Heart right ventricle (tissue), 16 donors: ENCODE measurements at regions not wholly inside any gene's neighbourhood (a gene's known extent, or its start where the extent isn't known, plus 50 kb on each side); places are given as distances from the start of the nearest gene placed in this dataset.

ENCODE experiments used
- ATAC-seq, 8 donors: fragments of 200-7000 bp; cut with Tn5 transposase; one replicate each; pipeline ENCODE4 v1.9.1; 2020; ENCODE audit warnings: mild to moderate bottlenecking in 8 of 8, moderate library complexity in 8 of 8, moderate number of reproducible peaks in 1 of 8
- DNase-seq, 2 donors: peaks; one replicate each; pipeline ENCODE4 v3.0.0-alpha.2; 2020
- H3K27ac ChIP-seq, 10 donors: fragments of 200-600 bp; sonication (generic) in 2 of 10; one replicate each; pipeline versions ENCODE4 v1.5.0 to v1.8.0; 2020 to 2022; ENCODE audit warnings: mild to moderate bottlenecking in 3 of 10
- H3K27me3 ChIP-seq, 7 donors: fragments of 200-600 bp; one replicate each; pipeline ENCODE4 v1.8.0; 2021 to 2022; ENCODE audit warnings: mild to moderate bottlenecking in 2 of 7
- H3K36me3 ChIP-seq, 9 donors: fragments of 200-600 bp; sonication (generic) in 1 of 9; one replicate each; pipeline versions ENCODE4 v1.5.0 to v1.8.0; 2020 to 2022; ENCODE audit warnings: mild to moderate bottlenecking in 2 of 9
- H3K4me1 ChIP-seq, 9 donors: fragments of 200-600 bp; sonication (generic) in 1 of 9; one replicate each; pipeline versions ENCODE4 v1.5.0 to v1.8.0; 2020 to 2022; ENCODE audit warnings: mild to moderate bottlenecking in 4 of 9
- H3K4me3 ChIP-seq, 10 donors: fragments of 200-600 bp; sonication (generic) in 2 of 10; one replicate each; pipeline versions ENCODE4 v1.5.0 to v1.8.0; 2020 to 2022; ENCODE audit warnings: mild to moderate bottlenecking in 7 of 10, moderate library complexity in 2 of 10
- H3K9me3 ChIP-seq, 11 donors: fragments of 200-600 bp in 10 of 11; sonication (generic) in 2 of 11; one replicate each; pipeline versions ENCODE4 v1.5.0 to v1.8.0; 2013 to 2022; ENCODE audit warnings: mild to moderate bottlenecking in 2 of 11, control low read depth in 1 of 11, moderate library complexity in 1 of 11
- WGBS, 2 donors: extraction: QIAGEN DNeasy Blood & Tissue Kit; methylation state at CpG; one replicate each; pipeline ENCODE4 v1.1.7; 2013; ENCODE audit warnings: inconsistent platforms in 1 of 2; 5-methylcytosine and 5-hydroxymethylcytosine counted together
- intact Hi-C, 10 donors: fragments of 100-400 bp; cut with DNase I; formaldehyde crosslinking; loops; one replicate each; pipeline versions ENCODE4 v1.11.1 to v1.14.2; 2022
- TF ChIP-seq, protein P1 (sequence below), 9 donors: fragments of 200-600 bp; sonication (generic) in 2 of 9; IDR thresholded peaks; one replicate each; pipeline versions ENCODE4 v1.5.0 to v1.8.0; 2021 to 2022; ENCODE audit warnings: antibody characterized with exemption in 9 of 9, mild to moderate bottlenecking in 5 of 9, moderate library complexity in 1 of 9
- donor health status: Arrhythmogenic right ventricular cardiomyopathy.
- donor health status: ischemic (EF 13 %, LVEDD 7.1; RV severe dilation, severe dysfunction).
- donor health status: healthy with polysubstance abuse.
- donor health status: DM: no; HTN: yes; CAD: no.
- donor health status: DM: no; HTN: no; CAD: no.
- donor health status: ischemic (EF 25% LVEDD 6.9; RV normal size, moderate dysfunction).
- donor health status: ischemic (EF 25% LVEDD 5.7; RV mildly dilated, moderate dysfunction).
- donor health status: healthy.
- donor health status: DM: yes; HTN: yes; CAD: no.
- donor health status: Ischemic cardiomyopathy.
- donor health status: ischemic (EF 35%, LVEDD 5.7; RV mildly dilated, moderate dysfunction).
- donor health status: nonischemic (EF 11% LVEDD 7.7; RV severe dilation, severe dysfunction).
- donor health status: DM: yes; HTN: yes; CAD: no.
- donor health status: PGD.
- donor health status: ischemic (EF 29% LVEDD 5.4; RV normal size, mild dysfunction).
- donor health status: nonischemic (EF 23%, LVEDD 6.1; RV moderate dilation, normal function).

DNA sequence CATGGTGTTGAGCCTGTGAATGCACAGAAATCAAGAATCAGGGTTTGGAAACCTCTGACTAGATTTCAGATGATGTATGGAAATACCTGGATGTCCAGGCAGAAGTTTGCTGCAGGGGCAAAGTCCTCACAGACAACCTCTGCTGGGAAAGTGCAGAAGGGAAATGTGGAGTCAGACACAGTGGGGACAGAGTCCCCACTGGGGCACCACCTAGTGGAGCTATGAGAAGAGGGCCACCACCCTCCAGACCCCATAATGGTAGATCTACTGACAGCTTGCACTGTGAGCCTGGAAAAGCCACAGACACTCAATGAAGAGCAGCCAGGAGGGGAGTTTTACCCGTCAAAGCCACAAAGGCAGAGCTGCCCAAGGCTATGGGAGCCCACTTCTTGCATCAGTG lies 181.9 kb upstream of the SEMA6A start:
- TF ChIP-seq, protein P1, sequence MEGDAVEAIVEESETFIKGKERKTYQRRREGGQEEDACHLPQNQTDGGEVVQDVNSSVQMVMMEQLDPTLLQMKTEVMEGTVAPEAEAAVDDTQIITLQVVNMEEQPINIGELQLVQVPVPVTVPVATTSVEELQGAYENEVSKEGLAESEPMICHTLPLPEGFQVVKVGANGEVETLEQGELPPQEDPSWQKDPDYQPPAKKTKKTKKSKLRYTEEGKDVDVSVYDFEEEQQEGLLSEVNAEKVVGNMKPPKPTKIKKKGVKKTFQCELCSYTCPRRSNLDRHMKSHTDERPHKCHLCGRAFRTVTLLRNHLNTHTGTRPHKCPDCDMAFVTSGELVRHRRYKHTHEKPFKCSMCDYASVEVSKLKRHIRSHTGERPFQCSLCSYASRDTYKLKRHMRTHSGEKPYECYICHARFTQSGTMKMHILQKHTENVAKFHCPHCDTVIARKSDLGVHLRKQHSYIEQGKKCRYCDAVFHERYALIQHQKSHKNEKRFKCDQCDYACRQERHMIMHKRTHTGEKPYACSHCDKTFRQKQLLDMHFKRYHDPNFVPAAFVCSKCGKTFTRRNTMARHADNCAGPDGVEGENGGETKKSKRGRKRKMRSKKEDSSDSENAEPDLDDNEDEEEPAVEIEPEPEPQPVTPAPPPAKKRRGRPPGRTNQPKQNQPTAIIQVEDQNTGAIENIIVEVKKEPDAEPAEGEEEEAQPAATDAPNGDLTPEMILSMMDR (IDR thresholded peaks at IDR 0.05), result peak in 5 of 9 donors; percentile 20 to 32 (median 26)
- Histone ChIP-seq H3K27ac (no peak overlapping the region), H3K4me3 (no peak overlapping the region), H3K36me3 (no peaks in the 10 kb centered on the region), H3K9me3 (no peaks in the 10 kb centered on the region), H3K4me1 (no peaks in the 10 kb centered on the region), H3K27me3 (no peaks in the 10 kb centered on the region)
- intact Hi-C loops, result no loop called here
- DNase-seq (no peak), ATAC-seq (no peak)
- WGBS, 2 donors, result 98 to 100% methylated on average over 1 of the region's 1 CpG

DNA sequence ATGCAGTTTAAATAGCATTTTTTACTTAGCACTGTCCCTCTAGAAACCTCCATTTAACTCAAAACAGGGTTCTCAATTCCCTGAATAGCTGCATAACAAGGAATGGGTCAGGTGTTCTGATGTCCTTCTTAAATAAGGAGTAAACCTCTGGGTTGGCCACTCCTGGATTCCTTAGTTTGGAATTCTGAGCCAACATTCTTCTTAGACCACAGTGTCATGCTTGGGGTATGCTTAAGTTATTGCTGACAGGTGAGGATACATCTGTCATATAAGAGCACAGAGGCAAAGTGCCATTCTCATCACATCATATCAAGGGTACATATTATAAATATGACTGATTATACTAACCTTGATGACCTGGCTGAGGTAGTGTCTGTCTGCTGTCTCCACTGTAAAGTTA lies 179.9 kb upstream of the SEMA6A start:
- TF ChIP-seq, protein P1 (IDR thresholded peaks at IDR 0.05), result no peak
- no peak overlapping the region for H3K4me3 ChIP-seq
- DNase-seq, result no peak
- H3K27me3 ChIP-seq, result no peaks in the 10 kb centered on the region
- no peak overlapping the region for H3K27ac ChIP-seq
- no peak for ATAC-seq
- no peaks in the 10 kb centered on the region for H3K36me3 ChIP-seq
- intact Hi-C loops, result no loop called here
- H3K4me1 ChIP-seq, result no peaks in the 10 kb centered on the region
- no peaks in the 10 kb centered on the region for H3K9me3 ChIP-seq

DNA sequence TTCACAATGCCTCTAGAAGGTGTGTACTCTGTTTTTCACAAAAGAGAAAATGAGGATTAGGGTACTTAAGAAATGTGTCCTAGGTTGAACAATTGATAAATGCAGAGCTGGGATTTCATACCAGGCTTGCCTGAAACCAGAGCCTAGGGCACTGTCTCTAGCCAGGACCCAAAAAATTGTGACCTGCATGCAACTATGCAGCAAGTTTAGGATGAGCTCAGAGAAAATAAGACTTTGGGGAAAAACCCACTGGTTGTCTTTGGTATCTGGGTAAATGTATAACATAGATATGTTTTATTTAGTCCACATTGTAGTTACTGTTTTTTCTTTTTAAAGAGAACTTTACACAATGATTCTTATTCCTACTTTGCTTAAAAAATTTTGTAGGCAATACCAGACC lies 177.1 kb upstream of the SEMA6A start:
- Histone ChIP-seq H3K4me1 (peaks cover 0 to 10% (median 0%) of the 10 kb centered on the region in 9 donors), H3K36me3 (no peaks in the 10 kb centered on the region), H3K4me3 (no peak overlapping the region), H3K9me3 (no peaks in the 10 kb centered on the region), H3K27me3 (no peaks in the 10 kb centered on the region), H3K27ac (no peak overlapping the region)
- ATAC-seq (no peak), DNase-seq (no peak)
- intact Hi-C loops, result no loop called here
- TF ChIP-seq, protein P1 (IDR thresholded peaks at IDR 0.05), result no peak

DNA sequence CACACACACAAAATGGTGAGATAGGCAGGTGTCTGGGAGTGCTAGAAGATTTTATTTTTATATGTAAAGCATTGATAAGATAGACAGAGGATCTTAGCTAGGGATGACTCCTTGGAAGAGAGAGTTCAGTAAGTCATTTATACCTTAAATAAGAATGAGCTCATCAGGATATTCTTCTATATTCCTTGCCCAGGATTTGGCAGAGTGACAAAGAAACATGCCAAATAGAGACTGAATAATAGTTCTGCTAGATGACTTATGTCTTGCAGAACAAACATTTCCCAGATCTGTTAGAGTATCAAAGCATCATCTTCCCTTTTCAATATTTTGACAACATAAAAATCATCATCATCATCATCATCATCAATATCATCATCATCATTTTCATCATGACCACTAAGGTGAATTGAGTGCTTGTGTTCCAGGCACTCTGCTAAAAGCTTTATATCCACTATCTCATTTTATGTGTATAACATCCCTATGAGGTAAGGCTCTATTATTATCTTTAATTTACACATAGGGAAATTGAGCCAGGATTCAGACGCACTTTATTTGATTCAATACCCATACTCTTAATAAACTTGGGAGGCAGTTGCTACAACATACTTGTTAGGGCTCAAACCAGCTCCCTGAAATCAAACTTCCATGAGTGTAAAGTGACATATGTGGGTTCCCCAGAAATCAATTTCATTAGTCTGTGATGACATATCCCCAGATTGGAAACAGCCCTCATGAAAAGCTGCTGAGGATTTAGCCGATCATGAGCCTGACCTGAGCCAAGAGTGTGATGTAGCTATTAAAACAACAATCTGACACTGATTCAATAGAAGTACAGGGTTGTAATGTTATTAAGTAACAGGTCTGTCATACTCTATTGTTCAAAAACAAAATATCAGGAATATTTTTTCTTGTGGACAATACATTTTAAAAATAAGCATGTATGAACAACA lies 176.3 kb upstream of the SEMA6A start:
- whole genome bisulfite sequencing, 2 donors, result 61 to 78% methylated on average over 2 of the region's 2 CpGs
- Histone ChIP-seq H3K4me3 (no peak overlapping the region), H3K27ac (no peak overlapping the region), H3K36me3 (no peaks in the 10 kb centered on the region), H3K4me1 (peaks cover 0 to 10% (median 0%) of the 10 kb centered on the region in 9 donors), H3K9me3 (no peaks in the 10 kb centered on the region), H3K27me3 (no peaks in the 10 kb centered on the region)
- DNase-seq, result no peak
- ATAC-seq, result no peak
- intact Hi-C loops, result no loop called here
- TF ChIP-seq, protein P1 (IDR thresholded peaks at IDR 0.05), result no peak
